Islet precursor cell (in vitro differentiated cells): ENCODE measurements at regions not wholly inside any gene's neighbourhood (a gene's known extent, or its start where the extent isn't known, plus 50 kb on each side); places are given as distances from the start of the nearest gene placed in this dataset.
"Not testable (repeated sequence)": the region's sequence is repeated elsewhere in the genome, so short reads cannot be mapped to it uniquely, and the experiment has no call there.

Experiments
- DNase-seq: peaks from one replicate; pipeline ENCODE4 v3.0.0-alpha.2; 2018

DNA sequence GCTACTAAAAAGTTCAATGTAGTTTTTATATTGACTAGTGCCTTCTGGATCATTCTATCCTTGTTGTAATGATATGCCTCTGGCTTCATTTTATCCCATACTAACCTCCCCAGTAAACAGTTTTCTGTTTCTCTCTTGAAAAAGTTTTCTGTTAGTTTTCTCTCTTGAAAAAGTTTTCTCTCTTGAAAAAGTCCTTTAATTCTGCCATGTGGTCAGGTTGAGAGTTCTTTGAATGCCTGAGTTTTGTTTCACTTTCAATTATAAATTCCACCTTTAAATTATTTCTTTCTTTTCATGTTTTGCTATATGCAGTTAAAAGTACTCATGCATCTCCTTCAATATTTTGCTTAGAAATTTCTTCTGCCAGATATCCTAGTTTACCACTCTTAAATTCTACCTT, 1139.6 kb downstream of the STPG2 start:
- no peak for DNase-seq

DNA sequence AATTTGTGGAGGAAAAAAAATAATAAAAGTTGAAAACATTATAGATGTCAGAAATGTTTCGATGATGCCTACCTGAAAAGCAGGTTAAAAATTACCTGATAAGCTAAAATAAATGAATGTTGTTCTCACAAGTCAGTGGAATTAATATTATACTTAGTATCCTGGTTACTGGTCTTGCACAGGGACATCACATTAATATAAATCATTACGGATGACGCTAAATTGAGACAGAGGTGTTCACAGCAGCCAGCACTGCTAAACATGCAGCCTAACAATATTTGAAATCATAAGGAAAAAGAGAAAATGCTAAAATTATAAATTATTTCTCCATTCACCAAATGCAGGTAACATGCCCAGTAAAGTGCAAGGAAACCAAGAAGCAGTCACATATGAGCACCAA, 1130.0 kb downstream of the STPG2 start:
- no peak for DNase-seq

DNA sequence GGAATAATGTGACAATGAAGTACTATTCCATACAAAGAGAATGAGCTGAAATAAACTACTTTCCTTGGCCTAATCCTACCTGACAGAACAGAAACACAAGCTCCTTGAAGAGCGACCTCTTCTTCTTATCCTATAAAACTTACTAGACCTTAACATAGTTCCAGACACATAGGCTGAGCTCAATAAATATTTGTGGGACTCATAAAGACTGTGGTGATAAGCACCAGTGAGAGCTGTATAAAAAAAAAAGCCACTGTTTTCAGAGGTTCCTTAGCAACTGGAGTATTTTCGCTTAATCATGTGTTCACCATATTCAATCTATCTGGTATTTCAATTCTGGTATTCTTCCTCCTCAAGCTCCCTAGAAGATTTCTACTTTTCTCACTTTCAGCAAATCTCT, 1129.6 kb downstream of the STPG2 start:
- no peak for DNase-seq

DNA sequence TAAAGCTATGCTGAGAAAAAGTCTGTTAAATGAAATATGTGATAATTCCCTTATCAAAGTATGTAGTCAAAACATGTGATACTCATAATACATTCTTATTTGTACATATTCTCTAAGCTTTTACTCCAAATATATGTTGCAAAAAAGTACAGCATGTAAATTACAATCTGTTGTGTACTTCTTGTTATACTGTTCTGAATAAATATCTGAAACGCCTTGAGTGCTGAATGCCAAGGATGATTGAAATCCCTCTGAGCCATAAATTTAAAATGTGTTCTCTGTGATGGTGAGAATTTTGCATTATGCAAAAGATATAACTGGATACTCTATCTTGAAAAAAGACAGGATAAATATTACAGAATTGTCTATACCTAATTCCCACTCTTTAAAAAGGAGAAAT, 1128.0 kb downstream of the STPG2 start:
- DNase-seq = no peak

DNA sequence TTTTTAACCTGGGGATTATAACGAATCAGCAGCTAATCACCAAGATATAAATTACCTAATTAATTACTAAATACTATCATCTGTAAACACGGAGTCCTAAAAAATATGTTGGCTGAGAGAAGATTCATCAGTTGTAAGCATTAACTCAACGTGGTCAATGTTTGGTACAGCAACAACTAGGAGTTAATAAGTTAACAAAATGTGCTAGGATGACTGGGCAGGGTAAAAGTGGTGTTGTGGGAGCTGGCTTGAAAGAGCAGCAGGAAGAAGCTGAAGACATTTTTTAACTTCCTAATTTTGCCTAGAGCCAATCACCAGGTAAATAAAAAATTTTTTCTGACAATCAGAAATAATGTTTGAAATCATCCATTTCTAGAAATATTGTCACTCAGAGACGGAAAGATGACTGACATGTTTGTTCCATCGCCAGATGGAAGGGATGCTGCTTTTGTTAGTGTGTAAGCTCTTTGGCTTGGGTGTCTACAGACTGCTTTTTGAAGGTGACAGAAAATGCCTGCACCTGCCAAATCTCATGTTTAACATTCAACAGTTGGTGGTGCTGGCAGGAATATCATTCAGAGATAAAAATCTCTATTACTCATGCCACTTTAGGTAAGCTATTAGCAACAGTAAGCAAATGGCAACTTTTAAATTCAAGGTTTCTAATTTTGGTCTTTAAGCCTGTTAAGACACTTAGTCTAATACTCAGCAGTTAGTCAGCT, 1126.9 kb downstream of the STPG2 start:
- no peak for DNase-seq

DNA sequence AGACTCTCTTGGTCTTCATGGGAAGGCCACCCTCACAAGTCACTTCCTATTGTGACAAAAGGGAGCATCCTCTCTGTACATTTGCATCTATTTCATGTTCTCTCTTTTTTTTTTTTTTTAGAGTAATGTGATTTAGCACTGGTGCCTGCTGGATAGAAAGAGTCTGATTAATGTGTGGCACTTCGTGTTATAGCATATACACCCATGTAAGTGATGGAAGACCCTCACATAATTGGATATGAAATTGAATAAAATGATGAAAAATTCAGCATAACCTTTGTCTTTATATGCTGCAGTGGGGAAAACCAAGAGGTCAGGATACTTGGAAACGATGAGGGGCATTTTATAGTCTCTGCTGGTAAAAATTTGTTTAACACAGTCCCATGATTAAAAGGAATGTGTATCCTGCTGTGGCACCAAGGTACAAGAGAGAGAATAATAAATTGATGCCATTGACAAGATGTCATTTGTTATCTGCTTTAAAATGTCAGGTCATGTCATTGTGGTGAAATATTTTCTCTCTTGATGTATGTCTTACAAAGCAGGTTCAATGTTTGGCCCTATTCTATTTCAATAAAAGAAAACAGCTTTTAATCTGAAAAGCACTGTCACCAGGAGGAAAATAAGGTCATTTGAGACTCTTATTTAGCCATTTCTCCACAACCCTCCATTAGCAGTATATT, 1115.4 kb downstream of the STPG2 start:
- no peak for DNase-seq

DNA sequence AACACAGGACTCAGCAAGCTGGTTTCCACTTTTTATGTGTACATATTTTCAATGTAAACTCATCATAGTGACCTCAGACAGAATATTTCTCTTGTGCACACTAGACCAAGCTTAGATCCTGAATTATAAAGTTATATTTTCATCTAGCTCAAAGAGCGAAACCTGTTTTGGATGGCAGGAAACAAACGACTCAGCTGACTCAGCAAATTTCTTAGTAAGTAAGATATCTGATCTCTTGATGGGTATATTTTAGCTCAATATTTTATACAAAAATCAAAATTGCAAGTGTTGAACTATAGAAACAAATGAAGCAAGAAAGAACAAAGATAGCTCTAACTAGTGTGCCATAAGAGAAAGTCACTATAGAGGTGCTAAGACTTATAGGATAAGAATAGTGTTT, 1114.5 kb downstream of the STPG2 start:
- DNase-seq = no peak

DNA sequence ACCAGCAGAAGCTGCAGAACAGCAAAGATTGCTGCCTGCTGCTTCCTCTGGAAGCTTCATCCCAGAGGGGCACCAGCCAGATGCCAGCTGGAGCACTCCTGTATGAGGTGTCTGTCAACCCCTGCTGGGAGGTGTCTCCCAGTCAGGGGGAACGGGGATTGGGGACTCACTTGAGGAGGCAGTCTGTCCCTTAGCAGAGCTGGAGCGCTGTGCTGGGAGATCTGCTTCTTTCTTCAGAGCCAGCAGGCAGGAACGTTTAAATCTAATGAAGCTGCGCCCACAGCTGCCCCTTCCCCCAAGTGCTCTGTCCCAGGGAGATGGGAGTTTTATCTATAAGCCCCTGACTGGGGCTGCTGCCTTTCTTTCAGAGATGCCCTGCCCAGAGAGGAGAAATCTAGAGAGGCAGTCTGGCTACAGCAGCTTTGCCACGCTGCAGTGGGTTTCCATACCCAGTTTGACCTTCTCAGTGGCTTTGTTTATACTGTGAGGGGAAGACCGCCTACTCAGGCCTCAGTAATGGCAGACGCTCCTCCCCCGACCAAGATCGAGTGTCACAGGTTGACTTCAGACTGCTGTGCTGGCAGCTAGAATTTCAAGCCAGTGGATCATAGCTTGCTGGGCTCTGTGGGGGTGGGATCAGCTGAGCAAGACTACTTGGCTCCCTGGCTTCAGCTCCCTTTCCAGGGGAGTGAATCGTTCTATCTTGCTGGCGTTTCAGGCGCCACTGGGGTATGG, 1105.7 kb downstream of the STPG2 start:
- DNase-seq = peak; percentile 91

DNA sequence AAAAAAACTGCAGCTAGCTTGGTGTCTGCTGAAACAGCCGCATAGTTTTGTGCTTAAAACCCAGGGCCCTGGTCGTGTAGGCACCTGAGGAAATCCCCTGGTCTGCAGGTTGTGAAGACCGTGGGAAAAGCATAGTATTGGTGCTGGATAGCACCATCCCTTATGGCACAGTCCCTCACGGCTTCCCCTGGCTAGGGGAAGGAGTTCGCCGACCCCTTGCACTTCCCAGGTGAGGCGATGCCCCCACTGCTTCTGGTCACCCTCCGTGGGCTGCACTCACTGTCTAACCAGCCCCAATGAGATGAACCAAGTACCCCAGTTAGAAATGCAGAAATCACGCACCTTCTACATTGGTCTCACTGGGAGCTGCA, 1105.1 kb downstream of the STPG2 start:
- no peak for DNase-seq

DNA sequence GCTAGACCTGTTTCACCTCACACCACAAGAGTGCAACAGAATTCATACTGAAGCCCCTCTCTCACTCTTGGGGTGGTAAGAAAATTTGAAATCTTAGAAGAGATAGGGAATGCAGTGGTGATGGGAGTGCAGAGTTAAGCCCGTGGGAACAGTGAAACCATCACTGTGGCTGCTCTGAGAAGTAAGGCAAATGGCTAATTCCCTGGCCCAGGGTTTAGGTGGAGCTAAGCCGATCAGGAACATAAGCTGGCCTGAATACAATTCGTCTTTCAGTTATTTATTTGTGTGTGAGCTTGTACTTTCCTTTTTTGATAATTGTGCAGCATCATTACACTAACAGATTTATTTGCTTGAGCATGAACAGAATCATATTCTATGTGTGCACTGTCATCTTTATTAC, 1070.6 kb downstream of the STPG2 start:
- DNase-seq = no peak

DNA sequence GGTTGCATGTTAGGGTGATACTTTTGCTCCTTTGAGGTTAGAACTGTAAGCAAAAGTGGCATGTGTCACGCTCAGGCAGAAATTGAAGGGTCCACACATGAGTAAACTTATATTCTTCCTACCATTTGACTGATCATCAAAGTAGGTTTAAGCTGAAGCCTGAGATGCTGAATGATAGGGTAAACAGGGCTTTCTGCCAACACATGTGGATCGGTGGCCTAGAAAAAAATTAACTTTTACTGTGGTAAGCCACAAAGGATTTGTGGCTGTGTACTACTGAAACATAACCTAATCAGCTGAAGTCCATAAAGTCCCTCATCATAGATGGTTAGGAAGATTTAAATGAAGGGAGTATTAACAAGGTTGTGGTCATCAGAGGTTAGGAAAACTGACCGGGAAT, 1070.1 kb downstream of the STPG2 start:
- no peak for DNase-seq

DNA sequence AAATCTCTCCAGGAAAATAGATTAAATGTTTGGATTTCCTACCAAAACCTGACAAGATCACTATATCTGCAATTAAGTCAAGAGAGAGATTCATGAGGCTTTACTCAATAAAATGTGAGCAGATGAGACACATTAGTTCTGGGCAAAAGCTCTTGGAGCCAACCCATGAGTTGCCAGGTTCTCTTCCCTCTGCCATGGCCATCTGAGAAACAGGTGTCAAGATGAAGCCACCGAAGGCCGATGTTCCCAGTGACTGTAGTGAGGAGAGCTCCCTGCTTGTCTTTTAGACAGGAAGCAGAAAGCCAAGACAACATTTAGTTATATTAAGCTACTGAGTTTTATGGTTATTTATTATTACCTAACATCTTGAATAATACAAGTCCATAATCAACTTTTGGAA, 1068.7 kb downstream of the STPG2 start:
- no peak for DNase-seq

DNA sequence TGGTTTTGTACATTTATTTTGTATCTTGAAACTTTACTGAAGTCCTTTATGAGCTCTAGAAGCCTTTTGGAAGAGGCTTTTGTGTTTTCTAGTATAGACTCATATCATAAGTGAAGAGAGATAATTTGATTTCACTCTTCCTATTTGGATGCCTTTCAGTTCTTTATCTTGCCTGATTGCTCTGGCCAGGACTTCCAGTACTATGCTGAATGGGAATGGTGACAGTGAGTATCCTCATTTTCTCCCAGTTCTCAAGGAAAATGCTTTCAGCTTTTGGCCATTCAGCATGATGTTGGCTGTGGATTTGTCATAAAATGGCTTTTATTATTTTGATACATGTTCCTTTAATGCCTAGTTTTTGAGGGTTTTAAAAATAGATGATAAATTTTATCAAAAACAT, 1061.3 kb downstream of the STPG2 start:
- no peak for DNase-seq

DNA sequence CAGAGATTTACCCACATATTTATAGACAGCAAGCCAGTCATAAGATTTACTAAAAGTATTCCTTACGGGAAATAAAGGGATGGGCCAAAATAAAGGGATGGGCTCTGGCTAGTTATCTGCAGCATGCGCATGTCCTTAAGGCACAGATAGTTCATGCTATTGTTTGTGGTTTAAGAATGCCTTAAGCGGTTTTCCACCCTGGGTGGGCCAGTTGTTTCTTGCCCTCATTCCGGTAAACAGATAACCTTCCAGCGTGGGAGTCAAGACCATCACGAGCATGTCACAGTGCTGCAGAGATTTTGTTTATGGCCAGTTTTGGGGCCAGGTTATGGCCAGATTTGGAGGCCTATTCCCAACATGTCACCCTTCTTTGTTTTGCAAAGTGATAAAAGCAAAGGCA, 1046.2 kb downstream of the STPG2 start:
- DNase-seq = not testable (repeated sequence)

DNA sequence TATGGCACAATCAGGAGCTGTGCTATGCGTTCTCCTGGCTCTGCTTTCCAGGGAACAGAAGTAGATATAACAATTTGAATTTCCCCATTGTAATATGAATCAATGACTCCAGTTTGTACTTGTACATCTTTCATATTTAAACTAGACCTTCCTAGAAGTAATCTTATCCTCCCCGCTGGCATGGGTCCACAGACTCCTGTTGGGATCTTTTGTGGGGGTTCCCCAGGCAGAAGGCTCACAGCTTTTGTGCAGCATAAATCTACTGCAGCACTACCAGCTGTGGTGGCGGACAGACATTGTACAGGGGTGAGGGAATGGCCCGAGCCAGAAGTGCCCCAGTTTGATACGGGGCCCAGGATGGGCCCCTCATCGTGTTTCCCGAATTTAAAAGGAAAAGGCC, 1042.1 kb downstream of the STPG2 start:
- DNase-seq = not testable (repeated sequence)

DNA sequence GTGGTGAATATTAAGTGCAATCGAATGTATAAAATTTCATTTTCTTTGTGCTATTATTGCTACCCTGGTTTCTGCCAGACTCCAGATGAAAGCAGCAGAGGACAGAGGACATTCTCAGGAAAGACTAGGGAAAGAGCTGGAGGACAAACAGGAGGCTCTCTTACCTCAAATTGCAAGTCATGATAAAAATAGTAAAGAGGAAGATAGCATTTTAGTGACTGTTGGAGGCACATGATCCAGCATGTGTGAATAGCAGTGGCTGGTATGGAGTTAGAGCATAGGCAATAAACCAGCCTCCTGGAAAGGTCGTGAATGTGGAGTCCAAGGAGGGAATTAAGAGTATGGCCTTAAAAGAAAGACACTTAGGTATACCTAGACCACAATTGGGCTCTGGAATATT, 1040.0 kb downstream of the STPG2 start:
- no peak for DNase-seq

DNA sequence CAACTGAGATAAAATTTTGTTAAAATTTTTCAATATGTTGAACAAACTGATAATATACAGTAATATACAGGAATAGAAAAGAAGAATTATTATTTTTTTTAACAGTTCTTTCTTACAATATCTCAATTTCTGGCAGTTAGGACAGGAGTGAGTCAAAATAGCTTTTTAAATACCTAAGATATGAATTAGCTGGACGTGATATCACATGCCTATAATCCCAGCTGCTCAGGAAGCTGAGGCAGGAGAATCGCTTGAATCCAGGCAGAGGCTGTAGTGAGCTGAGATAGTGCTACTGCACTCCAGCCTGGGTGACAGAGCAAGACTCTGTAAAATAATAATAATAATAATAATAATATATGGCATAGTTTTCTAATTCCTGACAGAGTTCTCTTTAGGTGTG, 1039.3 kb downstream of the STPG2 start:
- DNase-seq = no peak

DNA sequence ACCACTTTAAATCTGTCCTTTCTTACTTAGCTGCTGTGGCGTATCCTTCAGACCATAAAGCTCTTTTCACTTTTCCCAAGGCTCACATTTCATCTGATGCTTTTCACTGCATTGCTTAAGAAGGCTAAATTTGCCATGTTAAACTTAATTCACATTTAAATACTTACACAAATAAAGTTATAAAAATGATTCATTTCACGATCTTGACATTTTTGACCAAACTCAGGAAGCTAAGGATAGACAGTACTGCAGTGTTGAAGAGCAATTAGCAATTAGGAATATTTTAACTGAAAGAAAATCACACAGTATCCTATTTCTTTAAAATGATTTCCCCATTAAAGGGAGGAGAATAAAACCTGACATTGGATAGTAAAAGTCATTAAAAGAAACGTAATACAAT, 1038.6 kb downstream of the STPG2 start:
- no peak for DNase-seq

DNA sequence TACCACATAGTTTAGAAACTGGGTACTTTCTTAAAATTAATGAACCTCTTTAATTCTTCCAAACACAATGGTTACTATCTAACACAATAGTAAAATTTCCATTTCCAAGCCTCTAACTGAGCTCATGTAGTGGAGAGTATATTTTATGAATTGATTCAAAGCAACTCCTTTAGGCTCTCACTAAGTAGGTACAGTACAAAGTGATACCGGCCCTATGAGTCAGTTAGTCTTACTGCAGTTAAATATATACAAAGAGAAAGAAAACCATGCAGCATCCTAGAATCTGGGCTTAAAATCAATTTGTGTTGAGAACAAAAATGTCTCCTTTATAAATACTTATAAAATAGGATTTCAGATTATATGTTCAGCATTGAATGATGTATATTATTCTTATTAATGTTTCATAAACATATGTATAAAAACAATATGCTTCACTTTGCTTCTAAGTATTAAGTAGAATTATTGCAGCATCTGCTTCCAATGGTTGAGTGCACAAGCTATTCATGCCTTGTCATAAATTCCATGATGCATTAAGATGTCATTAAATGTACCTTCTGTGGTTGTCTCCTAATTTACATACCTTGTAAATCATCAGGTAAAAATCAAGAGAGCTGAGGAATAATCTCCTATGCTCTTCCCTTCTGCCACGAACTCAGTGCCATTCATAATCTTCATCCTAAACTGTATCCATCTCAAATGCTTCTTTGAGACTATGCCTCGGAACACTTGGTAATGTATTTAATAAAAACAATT, 1037.8 kb downstream of the STPG2 start:
- DNase-seq = no peak

DNA sequence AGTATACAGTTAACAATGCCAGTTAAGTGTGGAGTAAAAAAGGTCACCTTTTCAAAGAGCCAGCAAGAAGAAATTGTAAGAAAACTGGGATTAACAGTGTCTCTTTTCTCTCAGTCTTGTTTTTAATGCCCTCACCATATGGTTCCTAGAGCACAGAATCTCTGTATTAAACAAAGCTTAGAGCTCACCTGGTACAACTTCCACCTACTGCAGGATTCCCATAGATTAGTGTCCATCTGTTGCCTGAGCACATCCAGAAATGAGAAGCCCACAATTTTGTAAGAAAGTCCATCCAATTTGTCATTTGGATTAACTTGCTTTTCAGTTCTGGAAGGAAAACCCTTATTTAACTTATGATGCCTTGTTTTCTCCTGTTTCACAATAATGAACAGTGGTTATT, 1037.1 kb downstream of the STPG2 start:
- no peak for DNase-seq

DNA sequence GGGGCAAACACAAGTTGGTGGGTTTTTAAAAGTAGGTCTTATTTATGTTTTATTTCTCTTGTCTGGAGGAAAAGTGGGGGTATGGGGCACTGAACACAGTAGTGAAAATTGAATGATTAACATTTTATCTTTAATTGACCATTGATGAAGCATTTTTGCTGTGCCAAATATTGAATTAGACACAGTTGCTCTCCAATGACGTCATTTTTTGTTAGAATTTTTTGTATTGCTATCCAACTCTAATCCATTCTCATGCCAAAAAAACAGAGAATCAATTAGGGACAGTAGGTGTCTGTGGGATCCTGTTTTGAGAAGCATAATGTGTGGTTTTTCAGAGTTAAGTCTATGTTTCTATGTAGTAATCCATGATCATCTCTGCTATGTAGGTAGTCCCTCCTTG, 1032.8 kb downstream of the STPG2 start:
- DNase-seq = no peak

DNA sequence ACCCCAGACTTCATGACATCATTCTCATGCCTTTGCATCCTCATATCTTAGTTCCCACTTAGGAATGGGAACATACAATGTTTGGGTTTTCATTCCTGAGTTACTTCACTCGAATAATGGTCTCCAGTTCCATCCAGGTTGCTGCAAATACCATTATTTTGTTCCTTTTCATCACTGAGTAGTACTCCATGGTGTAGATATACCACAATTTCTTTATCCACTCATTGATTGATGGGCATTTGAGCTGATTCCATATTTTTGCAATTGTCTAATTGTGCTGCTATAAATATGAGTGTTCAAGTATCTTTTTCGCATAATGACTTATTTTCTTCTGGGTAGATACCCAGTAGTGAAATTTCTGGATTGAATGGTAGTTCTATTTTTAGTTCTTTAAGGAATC, 1026.8 kb downstream of the STPG2 start:
- no peak for DNase-seq

DNA sequence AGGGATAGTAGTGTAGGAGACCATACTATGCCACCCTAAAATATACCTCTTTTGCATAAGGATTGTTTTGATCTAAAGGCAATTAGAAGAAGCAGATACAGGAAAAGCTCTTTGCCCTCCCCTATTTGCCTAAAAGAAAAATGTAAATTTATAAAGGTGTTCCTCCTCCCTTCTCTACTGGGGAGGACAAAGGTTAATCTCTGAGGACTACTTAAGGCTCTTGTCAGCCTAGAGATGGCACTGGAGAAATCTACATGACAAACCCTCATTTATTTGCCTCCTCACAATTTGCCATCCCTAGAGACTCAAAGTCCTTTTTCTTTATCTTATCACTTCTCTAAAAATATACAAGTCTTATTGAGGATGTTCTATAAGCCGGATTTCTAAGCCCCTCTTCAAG, 1021.8 kb downstream of the STPG2 start:
- DNase-seq = no peak

DNA sequence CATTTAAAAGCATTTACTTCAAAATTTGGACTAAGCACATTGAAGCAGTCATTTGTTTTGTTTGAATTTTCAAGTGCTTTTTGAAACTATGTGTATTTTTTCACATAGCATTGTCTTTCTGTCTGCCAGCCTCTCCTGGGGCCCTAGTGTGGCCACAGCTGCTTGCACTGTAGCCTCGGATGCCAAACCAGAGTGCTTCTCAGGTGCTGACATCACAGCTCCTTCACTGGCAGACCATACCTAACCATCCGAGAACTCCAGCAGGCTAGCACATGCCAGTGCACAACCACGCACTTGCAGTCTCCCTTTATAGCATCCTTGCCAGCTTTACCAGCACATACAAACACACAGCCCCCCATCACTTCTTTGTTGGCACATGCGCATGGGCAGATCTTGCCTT, 1019.7 kb downstream of the STPG2 start:
- DNase-seq = no peak
